ENCODE measurements at regions not wholly inside any gene's neighbourhood (a gene's known extent, or its start where the extent isn't known, plus 50 kb on each side); places are given as distances from the start of the nearest gene placed in this dataset.

- no peak for DNase-seq
These were observed 90.6 kb upstream of the LDAH start for GRCh38 chr2:20913491-20913890.

- no peak for DNase-seq
These were observed 77.2 kb upstream of the LDAH start for GRCh38 chr2:20900052-20900636.

- DNase-seq: no peak
These were observed 75.1 kb upstream of the LDAH start for GRCh38 chr2:20897874-20898453.

GRCh38 chr2:20897047-20897446, 74.1 kb upstream of the LDAH start:
- DNase-seq: no peak

- no peak for DNase-seq
These were observed 61.9 kb upstream of the LDAH start for GRCh38 chr2:20884829-20885228.

- no peak for DNase-seq
These were observed 59.7 kb upstream of the LDAH start for GRCh38 chr2:20882466-20883170.

- no peak for DNase-seq
These were observed 57.4 kb upstream of the LDAH start for GRCh38 chr2:20880221-20880771.

- no peak for DNase-seq
These were observed 56.3 kb upstream of the LDAH start for GRCh38 chr2:20879221-20879620.

GRCh38 chr2:20877960-20878359, 55.1 kb upstream of the LDAH start:
- DNase-seq: no peak

All from right hindlimb (tissue), 1 donor.